T-helper 2 cell treated with Interferon-gamma antibody and Interleukin-4, amounts not matched to agents 5 μg/mL and 100 μg/mL, for 36 hours (primary cell): ENCODE measurements at regions not wholly inside any gene's neighbourhood (a gene's known extent, or its start where the extent isn't known, plus 50 kb on each side); places are given as distances from the start of the nearest gene placed in this dataset.
"Not testable (repeated sequence)": the region's sequence is repeated elsewhere in the genome, so short reads cannot be mapped to it uniquely, and the experiment has no call there.

Experiments used
- DNase-seq: peaks from one replicate; pipeline ENCODE4 v3.0.0; 2021; ENCODE audit warnings: low spot score
- H3K27ac Mint-ChIP-seq: one replicate; pipeline ENCODE4 v1.8.0; 2021; ENCODE audit warnings: mild to moderate bottlenecking, mixed read lengths
- H3K27me3 Mint-ChIP-seq: one replicate; pipeline ENCODE4 v1.8.0; 2021; ENCODE audit warnings: low read depth, mixed read lengths
- H3K36me3 Mint-ChIP-seq: one replicate; pipeline ENCODE4 v1.8.0; 2021; ENCODE audit warnings: low read depth, mixed read lengths
- H3K4me1 Mint-ChIP-seq: one replicate; pipeline ENCODE4 v1.8.0; 2021; ENCODE audit warnings: low read depth, mixed read lengths
- H3K4me3 Mint-ChIP-seq: one replicate; pipeline ENCODE4 v1.8.0; 2022; ENCODE audit warnings: mild to moderate bottlenecking, moderate library complexity, mixed read lengths
- H3K9me3 Mint-ChIP-seq: one replicate; pipeline ENCODE4 v1.8.0; 2021; ENCODE audit warnings: mixed read lengths

DNA sequence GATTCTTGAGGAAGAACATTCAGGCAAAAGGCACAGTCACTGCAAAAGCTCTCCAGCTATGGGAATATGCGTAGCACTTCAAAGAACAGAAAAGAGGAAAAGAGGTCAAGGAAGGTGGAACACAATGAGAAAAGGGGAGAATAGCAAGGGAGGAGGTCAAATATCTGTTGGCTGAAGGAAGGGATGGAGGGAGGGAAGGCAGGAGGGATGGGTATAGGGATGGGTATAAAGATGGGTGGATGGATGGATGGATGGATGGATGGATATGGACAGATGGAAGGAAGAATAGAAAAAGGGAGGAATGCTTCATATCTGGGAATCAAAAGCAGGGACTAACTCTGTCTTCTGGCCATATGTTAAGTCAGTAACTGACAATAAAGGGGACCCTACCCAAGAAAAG, 164.2 kb upstream of the TOP1 start:
- no peak overlapping the region for H3K27ac Mint-ChIP-seq
- H3K4me3 Mint-ChIP-seq, result no peak overlapping the region
- H3K27me3 Mint-ChIP-seq, result peaks cover 7% of the 10 kb centered on the region

DNA sequence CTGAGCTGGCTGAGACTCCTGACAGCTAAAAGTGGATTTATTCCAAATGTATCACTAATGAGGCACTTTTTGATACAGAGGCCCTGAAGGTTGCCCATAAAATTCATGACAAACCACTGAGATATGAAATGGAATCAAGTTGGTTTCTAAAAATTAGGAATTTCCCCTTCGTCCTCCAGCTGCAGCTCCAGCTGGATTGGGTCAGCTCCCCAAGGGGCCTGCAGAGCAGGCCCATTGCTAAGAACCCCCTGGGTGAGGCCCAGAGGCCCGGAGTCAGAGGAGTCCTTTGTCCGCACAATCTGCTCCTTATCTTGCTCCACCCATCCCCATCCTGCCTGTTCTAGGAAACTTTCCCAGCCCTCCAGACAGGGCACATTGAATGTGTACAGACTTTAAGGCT, 163.5 kb upstream of the TOP1 start:
- no peak overlapping the region for H3K4me3 Mint-ChIP-seq
- no peaks in the 10 kb centered on the region for H3K4me1 Mint-ChIP-seq
- no peaks in the 10 kb centered on the region for H3K9me3 Mint-ChIP-seq
- no peak overlapping the region for H3K27ac Mint-ChIP-seq
- DNase-seq, result no peak
- H3K27me3 Mint-ChIP-seq, result peaks cover 7% of the 10 kb centered on the region
- H3K36me3 Mint-ChIP-seq, result no peaks in the 10 kb centered on the region

More for the DNA sequence above, 164.2 kb upstream of the TOP1 start:
- no peaks in the 10 kb centered on the region for H3K4me1 Mint-ChIP-seq
- DNase-seq, result no peak
- no peaks in the 10 kb centered on the region for H3K9me3 Mint-ChIP-seq
- H3K36me3 Mint-ChIP-seq, result no peaks in the 10 kb centered on the region

DNA sequence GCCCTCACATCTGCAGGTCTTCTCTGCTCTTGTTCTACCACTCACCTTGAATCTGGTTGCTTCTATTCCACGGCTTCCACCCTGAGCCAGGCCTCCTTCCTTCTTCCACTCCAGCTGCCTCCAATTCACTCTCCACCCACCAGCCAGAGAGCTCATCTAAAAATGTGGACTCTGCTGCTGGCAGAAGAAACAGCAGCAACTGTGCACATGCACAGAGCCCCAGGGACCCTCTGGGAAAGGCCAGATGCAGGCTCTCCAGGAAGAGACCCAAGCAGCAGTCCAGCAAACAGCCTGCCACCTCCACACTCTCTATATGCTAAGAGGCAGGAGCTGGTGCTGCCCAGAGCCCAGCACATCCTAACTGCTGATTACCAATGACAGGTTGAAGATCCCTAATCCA, 162.6 kb upstream of the TOP1 start:
- peaks cover 7% of the 10 kb centered on the region for H3K27me3 Mint-ChIP-seq
- H3K36me3 Mint-ChIP-seq, result no peaks in the 10 kb centered on the region
- H3K4me3 Mint-ChIP-seq, result no peak overlapping the region
- DNase-seq, result no peak
- no peaks in the 10 kb centered on the region for H3K9me3 Mint-ChIP-seq
- no peaks in the 10 kb centered on the region for H3K4me1 Mint-ChIP-seq
- H3K27ac Mint-ChIP-seq, result no peak overlapping the region

DNA sequence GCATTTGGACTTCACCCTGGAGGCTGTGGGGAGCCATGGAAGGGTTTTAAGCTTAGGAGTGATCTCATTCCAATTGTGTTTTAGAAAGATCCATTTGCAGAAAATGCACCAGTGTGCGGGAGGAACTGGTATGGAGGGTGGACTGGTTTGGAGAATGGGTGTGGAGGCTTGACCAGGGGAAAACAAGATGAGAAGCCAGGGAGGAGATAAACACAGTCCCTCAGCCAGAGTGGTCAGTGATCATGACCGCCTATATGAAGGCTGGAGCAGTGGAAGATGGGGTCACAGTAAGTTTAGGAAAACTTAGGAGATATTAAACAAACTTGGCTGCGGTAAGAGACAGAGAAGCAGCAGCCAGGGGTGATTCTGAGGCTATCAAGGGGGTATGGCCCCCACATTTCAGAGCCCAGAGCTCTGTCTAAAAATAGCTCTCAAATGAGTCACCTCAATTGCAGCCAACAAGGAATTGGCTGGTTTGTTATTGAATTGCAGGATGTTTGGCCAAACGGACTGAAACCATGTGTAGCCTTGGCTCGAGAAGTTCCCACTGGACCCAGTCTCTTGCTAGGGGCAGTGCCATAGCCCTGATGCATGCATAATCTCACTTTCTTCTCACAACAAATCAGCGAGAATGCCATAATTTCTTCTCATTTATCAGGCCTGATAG, 159.9 kb upstream of the TOP1 start:
- no peak overlapping the region for H3K27ac Mint-ChIP-seq
- H3K36me3 Mint-ChIP-seq, result no peaks in the 10 kb centered on the region
- no peaks in the 10 kb centered on the region for H3K9me3 Mint-ChIP-seq
- no peak for DNase-seq
- peaks cover 7% of the 10 kb centered on the region for H3K27me3 Mint-ChIP-seq
- H3K4me3 Mint-ChIP-seq, result no peak overlapping the region
- no peaks in the 10 kb centered on the region for H3K4me1 Mint-ChIP-seq

DNA sequence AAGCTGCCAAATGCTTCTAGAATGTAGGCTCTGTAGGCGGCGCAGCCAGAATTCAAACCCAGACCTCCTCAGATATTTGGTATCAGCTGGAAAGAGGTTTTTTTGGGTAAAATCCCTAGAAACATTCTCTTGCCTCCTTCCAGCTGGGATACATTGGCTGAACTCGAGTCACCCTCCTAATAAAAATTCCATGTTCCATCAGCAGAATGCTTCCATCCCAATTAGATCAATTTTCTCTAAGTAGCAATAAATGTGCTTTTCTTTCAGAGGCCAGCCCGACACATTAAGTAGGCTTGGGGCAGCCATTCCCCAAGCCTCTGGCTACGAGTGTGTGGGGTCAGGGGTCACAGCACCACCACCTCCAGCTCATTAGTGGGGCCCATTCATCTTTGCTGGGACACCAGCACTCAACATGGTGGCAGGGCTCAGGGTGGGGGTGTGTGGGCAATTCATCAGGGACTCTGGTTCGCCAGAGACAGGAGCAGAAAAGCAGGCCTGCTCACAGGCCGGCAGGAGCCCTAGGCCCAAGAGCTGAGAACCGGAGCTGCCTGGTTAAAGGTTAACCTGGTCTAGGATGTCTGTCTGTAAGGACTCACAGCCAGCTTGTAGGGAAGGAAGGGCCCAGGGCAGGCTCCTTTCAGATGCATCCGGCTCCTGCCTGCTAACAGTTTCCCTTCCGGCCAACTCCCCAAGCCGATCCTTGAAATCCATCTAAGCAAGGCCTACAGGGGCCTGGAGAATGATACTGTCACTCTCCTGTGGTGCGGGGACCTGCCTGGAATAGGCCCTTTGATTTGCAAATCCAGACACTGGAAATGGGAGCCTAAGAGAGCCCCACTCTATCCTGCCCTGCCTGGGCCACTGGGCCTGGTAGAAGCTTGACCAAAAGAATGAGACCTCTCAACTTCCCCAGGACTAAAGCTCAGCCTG, 159.1 kb upstream of the TOP1 start:
- DNase-seq, result no peak

DNA sequence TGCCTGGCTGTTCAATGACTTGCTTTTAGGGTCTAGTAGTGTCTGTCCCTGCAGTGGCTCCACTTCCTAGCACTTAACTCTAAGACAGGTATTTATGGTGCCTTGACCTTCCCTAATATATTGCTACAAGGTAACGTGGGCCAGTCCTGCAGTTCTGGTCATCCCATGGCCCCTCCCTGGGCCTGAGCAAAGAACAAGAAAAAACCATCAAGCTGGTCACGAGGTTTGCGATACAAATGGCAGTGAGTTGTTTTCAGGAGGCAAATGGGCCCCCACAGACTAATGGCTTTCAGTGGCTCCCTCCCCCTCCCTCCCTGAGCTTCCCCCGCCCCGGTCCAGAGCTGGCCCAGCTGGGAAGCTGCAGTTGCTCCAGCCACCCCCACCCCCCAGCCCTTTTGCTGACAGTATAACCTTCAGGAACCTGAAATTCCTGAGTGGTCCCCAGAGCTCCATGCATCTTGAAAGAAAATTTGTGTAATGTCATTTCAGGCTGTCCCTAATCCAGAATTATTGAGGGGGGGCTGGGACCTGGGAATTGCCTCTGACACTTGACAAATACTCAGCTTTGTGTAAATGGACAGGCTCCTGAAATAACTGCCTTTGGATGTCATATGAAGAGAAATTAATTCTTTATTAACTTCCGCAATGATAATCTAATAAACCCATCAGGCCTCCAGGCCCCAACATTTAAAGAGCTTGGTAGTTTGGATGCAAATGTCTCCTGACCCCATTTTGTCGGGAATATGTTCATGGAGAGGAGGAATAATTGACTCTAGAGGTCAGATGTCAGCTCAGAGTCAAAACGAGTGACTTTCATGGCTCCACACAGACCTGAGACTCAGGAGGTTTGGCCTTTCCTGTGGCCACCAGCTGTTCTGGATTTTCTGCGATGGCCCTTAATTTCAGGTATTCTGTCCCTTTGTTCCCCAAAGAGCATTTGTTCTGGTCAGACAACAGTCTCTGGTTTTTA, 153.2 kb upstream of the TOP1 start:
- no peak overlapping the region for H3K4me3 Mint-ChIP-seq
- H3K36me3 Mint-ChIP-seq, result no peaks in the 10 kb centered on the region
- H3K4me1 Mint-ChIP-seq, result peaks cover 3% of the 10 kb centered on the region
- H3K27me3 Mint-ChIP-seq, result peaks cover 9% of the 10 kb centered on the region
- H3K9me3 Mint-ChIP-seq, result peaks cover 2% of the 10 kb centered on the region
- DNase-seq, result no peak
- no peak overlapping the region for H3K27ac Mint-ChIP-seq

More for the DNA sequence above, 159.1 kb upstream of the TOP1 start:
- Mint-ChIP-seq H3K27me3 (peaks cover 7% of the 10 kb centered on the region), H3K9me3 (no peaks in the 10 kb centered on the region), H3K4me3 (no peak overlapping the region), H3K27ac (no peak overlapping the region), H3K36me3 (no peaks in the 10 kb centered on the region), H3K4me1 (no peaks in the 10 kb centered on the region)

DNA sequence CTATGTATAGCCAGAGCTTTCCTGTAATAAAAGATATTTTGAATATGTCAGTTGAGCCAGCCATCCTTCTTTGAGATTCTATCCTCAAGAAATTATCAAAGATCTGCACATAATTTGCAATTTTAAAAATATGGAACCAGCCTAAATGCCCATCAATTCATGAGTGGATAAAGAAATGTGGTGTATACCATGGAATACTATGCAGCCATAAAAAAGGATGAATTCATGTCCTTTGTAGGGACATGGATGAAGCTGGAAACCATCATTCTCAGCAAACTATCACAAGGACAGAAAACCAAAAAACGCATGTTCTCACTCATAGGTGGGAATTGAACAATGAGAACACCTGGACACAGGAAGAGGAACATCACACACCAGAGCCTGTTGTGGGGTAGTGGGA, 150.5 kb upstream of the TOP1 start:
- not testable (repeated sequence) for H3K36me3 Mint-ChIP-seq, H3K27ac Mint-ChIP-seq, DNase-seq, H3K9me3 Mint-ChIP-seq, H3K4me3 Mint-ChIP-seq, H3K27me3 Mint-ChIP-seq
- H3K4me1 Mint-ChIP-seq, result peaks cover 23% of the 10 kb centered on the region

DNA sequence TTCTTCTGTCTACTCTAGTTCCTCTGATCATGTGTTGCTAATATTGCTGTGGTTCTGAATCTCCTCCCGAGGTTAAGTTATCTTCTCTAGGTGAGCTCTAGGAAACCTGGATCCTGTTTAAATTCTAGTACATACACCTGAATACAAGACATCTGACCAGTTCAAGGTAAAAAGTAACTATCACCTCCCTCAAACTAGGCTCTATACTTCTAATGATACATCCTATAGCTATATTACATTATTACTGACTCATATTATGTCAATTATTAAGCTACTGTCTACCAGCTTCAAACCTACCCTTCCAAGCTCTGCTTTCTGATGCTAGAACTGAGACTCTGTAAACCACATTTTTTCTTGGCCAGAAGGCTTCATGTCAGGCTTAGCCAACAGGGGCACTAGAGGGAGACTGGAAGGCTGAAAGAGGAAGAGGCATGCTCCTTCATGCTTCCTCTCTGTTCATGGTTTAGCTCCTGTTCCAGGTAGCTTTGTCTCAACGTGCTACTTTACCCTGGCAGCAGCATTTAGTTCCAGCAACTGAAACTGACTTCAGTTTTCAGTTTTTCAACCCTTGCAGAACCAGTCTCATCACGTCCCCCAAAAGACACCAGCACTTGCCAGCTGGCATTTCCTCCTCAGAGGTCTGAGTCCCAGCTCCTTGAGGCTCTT, 148.4 kb upstream of the TOP1 start:
- Mint-ChIP-seq H3K9me3 (peaks cover 7% of the 10 kb centered on the region), H3K27me3 (peaks cover 7% of the 10 kb centered on the region), H3K4me3 (no peak overlapping the region), H3K36me3 (peaks cover 6% of the 10 kb centered on the region), H3K4me1 (peaks cover 28% of the 10 kb centered on the region), H3K27ac (no peak overlapping the region)
- no peak for DNase-seq

DNA sequence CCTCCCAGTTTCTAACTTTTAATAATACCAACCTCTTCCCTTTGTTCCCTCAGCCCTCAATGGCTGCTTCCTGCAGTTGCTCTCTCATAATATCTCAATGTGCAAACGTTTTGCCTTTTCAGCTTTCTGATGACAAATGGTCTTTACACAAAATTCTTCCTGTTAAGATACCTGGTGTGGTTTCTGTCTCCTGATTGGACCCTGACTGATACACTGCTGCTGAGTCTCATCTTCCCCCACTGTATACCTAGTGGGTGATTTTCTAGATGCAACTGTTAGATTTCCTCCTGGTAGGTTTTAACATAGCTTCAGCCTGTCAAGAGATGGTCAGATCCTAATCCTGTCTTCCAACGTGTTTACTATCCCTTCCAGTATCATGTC, 147.9 kb upstream of the TOP1 start:
- Mint-ChIP-seq H3K4me1 (peaks cover 28% of the 10 kb centered on the region), H3K4me3 (no peak overlapping the region), H3K9me3 (peaks cover 7% of the 10 kb centered on the region), H3K36me3 (peaks cover 6% of the 10 kb centered on the region), H3K27me3 (peaks cover 7% of the 10 kb centered on the region), H3K27ac (no peak overlapping the region)
- DNase-seq, result no peak

DNA sequence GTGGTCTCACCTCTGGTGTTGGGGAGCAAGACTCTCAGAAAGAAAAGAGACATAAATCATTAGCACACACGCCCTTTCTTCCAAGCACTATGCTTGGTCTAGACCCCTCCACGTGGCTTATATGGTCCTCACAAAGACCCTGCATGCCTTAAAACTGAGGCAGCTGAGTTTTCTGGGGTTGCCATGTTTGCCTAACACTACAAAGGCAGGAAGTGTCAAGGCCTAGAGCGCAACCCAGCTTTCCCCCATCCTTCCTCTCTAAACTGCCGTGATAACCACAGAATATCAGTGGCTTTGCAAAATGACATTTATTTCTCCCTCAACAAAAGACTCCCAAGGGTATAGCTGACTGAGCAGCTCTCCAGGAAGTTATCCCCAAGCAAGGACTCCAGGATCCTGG, 146.5 kb upstream of the TOP1 start:
- Mint-ChIP-seq H3K36me3 (peaks cover 6% of the 10 kb centered on the region), H3K4me3 (peak overlapping the region; percentile 57), H3K9me3 (peaks cover 7% of the 10 kb centered on the region), H3K27ac (peak overlapping the region; percentile 82), H3K4me1 (peaks cover 28% of the 10 kb centered on the region), H3K27me3 (peaks cover 7% of the 10 kb centered on the region)
- no peak for DNase-seq

DNA sequence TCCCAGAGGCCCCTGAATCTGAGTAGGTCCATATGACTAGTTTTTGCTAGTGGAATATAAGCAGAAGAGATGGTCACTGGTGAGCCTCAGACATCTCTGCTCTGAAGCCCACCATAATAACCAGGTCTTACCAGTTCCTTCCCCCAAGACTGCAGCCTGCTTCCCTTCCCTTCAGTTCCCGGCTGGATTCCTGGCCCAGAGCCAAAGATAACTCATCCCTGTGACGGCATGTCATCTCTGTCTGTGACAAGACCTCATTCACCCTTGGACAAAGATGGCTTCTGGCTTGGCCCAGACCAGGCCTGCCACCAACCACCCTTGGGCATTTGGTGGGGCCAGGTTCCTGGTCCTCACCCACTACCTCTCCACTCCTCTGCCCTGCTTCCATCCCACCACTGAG, 145.5 kb upstream of the TOP1 start:
- Mint-ChIP-seq H3K4me1 (peaks cover 28% of the 10 kb centered on the region), H3K27me3 (peaks cover 4% of the 10 kb centered on the region), H3K36me3 (peaks cover 6% of the 10 kb centered on the region), H3K27ac (peak overlapping the region; percentile 11), H3K4me3 (no peak overlapping the region), H3K9me3 (peaks cover 4% of the 10 kb centered on the region)
- no peak for DNase-seq

DNA sequence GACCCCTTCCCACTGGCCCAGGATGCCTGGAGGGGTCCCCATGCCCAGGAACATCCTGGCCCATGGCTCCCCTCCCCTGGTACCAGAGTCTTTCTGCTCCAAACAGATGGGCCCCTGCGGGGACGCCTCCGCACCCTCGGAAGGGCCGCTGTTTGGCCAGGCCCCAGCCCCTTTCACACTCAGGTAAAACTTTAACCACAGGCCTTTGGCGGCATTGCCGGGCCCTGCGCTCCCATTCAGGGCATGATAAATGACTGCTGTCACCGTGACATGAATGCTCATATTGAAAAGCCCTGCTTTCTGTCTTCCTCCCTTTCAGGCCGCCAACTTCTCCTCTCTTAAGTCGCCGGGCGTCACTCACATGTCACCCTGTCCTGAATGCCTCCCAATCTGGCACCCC, 141.5 kb upstream of the TOP1 start:
- no peak overlapping the region for H3K27ac Mint-ChIP-seq
- no peak for DNase-seq
- no peaks in the 10 kb centered on the region for H3K9me3 Mint-ChIP-seq
- peaks cover 8% of the 10 kb centered on the region for H3K27me3 Mint-ChIP-seq
- H3K36me3 Mint-ChIP-seq, result peaks cover under 1% of the 10 kb centered on the region
- no peak overlapping the region for H3K4me3 Mint-ChIP-seq
- peaks cover 13% of the 10 kb centered on the region for H3K4me1 Mint-ChIP-seq

DNA sequence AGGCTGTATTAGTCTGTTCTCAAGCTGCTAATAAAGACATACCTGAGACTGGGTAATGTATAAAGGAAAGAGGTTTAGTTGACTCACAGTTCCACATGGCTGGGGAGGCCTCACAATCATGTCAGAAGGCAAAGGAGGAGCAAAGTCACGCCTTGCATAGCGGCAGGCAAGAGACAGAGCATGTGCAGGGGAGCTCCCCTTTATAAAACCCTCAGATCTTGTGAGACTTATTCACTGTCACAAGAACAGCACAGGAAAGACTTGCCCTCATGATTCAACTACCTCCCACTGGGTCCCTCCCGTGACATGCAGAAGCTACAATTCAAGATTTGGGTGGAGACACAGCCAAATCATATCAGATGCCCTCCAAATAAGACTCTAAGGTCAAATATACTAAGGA, 139.4 kb upstream of the TOP1 start:
- H3K27ac Mint-ChIP-seq, H3K9me3 Mint-ChIP-seq, H3K4me1 Mint-ChIP-seq: not testable (repeated sequence)

More for the DNA sequence above, 139.4 kb upstream of the TOP1 start:
- DNase-seq, H3K4me3 Mint-ChIP-seq, H3K36me3 Mint-ChIP-seq: not testable (repeated sequence)
- peaks cover 17% of the 10 kb centered on the region for H3K27me3 Mint-ChIP-seq
